HG03575 (cell line): ENCODE measurements at regions not wholly inside any gene's neighbourhood (a gene's known extent, or its start where the extent isn't known, plus 50 kb on each side); places are given as distances from the start of the nearest gene placed in this dataset.

Experiments
- ATAC-seq: cut with Tn5 transposase; IDR thresholded peaks from one replicate; pipeline ENCODE4 v1.9.1; 2021; ENCODE audit not compliant: unreplicated experiment, insufficient number of reproducible peaks, low FRiP score; ENCODE audit errors: extremely low read depth

DNA sequence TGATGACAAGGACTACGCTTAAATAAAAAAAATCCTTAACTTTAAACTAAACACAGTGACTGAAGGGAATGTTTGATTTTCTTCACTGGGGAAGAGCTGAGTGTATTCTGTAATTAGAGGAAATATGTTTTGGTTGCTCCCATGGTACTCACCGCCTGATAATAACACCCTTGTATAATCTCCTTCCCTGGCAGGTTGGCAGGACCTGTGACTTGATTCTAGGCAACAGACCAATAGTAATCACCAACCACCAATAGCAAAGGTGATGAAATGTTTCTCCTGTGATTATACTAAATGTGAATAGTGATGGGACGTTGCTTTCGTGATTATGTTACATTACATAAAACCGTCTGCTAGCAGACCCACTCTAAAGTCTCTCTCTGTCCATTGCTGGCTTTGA is 536.8 kb upstream of the CPEB2 start:
- no peak for ATAC-seq

DNA sequence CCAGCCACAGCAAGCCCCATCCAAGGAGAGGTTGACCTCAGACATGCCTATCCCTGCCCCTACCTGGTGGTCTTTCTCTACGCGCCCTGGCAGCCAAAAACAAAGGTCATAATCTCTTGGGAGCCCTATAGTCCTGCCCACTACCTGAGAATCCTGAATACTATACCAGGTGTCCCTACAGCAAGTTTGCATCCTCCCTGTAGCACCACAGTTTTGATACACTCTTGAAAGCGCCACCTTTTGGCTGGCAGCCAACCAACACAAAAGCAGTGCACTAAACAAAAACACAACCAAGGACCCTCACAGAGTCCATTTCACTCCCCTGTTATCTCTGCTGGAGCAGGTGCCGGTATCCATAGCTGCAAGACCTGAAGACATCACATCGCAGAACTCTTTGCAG is 523.8 kb upstream of the CPEB2 start:
- ATAC-seq: no peak

DNA sequence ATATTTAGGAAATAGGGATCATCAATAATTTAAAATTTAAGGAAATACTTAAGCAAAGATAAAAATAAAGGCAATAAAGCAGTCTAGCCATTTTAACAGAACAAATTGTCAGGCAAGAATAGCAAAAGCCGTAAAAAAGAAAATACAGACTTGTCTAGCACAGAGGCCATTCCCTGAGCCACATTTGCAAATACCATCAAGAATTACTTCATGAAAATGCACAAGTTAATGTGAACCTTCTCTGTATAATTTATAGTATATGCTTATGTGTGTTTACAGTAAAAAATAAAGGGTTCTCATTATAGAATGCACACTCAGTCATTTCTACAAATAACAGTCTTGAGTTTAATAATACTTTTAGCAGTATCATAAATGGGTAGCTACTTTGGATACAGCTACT is 505.9 kb upstream of the CPEB2 start:
- ATAC-seq: no peak

DNA sequence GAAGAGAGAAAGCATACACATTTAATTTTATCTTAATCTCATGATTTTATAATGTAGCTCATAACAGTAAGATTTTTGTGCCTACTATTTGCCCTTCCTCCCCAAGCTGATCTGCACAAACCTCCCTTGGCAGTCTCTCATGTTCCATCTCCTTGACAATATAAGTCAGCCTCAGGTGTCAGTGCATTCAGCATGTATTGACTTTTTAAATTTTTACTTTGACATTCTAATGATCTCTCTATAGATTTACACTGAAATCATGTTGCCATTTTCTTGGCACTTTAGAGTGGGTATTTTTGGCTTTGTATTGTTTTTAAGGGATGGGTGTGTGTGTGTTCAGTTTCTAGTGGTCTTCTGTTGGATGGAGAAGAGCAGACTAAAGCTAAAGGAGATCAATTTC is 505.3 kb upstream of the CPEB2 start:
- ATAC-seq: no peak

DNA sequence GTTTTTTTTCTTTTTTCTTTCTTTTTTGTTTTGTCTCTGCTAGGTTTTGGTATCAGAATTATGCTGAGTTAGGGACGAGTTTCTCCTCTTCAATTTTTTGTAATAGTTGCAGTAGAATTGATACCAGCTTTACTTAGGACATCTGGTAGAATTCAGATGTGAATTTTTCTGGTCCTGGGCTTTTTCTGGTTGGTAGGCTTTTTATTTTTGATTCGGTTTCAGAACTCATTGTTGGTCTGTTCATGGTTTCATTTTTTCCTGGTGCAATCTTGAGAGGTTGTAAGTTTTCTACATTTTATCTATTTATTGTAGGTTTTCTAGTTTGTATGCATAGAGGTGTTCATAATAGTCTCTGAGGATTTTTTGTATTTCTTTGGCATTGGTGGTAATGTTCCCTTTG is 498.1 kb upstream of the CPEB2 start:
- no peak for ATAC-seq

DNA sequence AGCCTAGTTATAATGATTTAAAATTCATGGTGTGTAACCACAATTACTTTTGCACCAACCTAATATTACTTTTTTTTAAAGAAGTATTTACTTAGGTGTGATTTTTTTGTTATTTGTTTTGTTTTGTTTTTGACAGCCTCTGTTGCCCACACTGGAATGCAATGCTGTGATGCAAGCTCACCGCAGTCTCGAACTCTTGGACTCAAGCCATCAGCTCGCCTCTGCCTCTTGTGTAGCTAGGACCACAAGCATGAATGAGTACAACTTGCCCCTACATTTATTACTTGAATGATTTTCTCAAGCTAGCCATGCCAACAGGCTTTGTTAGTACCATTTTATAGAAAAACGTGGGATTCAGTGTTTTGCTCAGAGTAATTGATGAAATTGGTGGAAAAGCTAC is 488.8 kb upstream of the CPEB2 start:
- no peak for ATAC-seq

DNA sequence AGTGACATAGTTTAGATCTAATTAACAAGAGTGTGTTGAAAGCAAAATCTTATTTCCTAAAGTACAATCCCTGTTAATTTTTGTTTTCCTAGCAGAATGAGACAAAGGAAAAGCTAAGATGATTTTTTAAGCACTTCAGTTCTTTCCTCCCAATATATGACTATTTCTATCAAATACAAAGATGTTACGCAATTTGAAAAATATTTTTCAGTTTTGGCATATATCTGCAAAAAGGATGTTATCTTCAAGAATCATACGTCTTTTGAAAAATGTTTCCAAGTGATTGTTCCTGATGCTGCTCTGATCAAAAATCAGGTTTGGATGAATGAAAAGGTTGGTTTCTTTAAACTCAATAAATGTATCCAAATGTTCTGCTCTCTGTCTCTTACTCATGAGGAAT is 486.7 kb upstream of the CPEB2 start:
- ATAC-seq: no peak

DNA sequence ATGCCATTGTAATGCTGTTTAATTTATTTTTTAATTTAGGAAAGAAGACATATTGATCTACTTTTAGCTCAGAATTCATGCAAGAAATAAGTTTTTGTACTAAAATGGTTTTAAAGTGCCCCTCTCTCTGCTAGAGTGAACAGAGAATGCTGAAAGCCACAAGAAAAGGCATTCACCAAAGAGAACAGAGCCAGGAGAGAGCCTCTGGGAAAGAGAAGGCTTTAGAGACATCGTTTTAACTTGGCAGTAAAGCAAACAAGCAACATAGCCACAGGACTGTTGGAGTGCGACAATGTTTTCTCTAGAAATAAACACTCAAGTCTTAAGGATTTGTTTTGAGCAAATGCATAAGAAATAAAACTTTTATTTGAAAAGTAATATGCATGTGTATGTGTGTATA is 484.1 kb upstream of the CPEB2 start:
- no peak for ATAC-seq

DNA sequence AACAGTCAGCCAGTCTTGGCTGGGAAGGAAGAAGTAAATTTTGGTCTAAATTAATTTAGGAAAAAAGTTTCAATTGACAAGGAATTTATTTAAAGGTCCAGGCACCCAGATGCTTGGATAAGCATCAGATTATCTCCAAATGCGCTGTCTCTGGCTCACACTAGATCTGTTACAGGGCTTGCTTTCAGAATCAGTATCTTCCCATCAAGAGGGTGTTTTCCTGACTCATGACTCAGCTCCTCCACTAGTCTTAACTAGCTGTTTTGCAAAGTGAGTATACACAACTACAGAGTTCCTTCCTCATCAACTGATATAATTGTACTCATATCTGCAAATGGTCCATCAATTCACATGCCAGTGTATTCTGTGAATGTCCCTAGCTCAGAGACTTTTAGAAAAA is 482.1 kb upstream of the CPEB2 start:
- ATAC-seq: no peak

DNA sequence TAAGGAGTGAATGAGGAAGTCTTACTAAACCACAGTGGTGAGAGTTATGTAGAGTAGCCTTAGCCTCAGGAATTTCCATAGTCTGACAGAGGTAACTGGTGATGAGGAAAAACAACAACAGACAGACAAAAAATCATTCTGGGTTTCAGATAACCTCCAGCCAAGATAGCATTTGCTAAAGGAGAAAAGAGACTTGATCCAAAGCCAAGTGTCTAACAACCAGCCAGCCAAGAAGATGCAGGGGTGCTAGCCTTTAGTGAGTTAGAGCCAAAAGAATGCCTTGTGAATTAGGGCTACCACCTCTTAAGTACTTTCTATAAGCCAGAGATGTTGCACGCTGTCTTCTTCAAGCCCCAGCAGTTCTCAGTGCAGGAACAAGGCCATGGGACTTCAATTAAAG is 478.0 kb upstream of the CPEB2 start:
- no peak for ATAC-seq

DNA sequence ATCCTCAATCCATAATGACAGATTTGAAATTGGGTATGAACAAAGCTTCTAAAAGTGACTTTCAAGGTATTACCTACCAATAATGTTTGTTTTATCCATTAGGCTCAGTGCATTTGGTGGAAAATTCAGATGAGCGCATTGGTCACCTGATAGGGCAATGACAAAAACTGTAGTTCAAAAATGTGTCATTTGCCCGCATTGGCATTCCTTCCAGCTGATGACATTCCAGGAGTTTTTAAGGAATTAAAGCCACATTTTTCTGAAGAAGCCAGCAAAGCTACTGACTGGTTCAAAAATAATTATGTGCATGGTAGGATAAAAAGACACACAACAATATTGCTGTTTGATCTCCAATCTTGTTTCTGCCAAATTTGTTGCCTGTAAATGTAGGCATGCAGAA is 473.4 kb upstream of the CPEB2 start:
- no peak for ATAC-seq

DNA sequence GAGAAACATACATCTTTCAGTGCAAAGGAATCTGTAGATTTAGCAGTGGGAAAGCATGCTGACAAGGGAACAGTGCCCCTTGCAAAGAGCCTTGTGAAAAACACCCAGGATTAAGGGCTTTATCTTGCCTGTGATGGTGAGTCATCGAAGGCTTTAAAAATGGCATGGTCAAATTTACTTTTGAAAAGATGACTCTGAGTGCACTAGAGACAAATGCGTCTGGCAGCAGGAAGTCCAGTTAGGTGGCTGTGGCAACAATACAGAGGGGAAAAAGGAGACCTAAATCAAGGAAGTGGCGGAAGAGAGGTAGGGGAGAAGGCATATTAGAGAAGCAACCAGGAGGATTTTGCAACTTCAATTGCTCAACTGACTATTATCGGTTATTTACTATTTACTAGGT is 472.6 kb upstream of the CPEB2 start:
- ATAC-seq: no peak

DNA sequence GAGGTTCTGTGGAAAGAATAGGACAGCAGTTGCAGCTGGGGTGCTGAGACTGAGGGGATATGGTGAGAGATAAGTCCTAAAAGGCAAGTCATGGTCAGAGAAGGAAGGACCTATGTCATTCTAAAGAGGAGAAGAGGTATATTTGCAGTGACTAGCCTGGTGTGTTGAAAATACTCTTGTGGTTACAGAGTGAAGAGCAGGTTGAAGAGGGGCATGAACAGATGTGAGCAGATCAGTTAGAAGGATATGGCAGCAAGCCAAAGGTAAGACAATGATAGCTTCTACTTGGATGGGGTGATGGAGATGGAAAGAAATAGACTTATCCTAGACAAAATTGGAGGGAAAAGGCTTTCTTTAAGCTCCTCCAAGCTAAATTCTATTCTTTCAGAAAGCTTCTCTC is 469.8 kb upstream of the CPEB2 start:
- no peak for ATAC-seq

DNA sequence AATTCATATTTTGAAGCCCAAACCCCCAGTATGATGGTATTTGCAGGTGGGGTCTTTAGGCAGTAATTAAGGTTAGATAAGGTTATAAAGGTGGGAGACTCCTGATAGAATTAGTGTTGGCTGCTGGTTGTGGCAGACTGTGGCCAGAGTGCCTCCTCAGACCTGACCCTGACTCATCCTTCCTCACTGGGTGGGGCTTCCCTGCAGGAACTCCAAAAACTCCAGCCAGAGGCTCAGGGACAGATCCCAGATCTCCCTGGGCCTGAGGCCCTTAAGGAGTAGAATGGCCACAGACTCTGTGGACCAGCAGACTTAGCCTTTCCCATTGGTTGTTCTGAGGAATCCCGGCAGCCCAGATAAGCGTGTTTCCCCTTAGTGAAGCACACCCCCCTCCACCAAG is 463.0 kb upstream of the CPEB2 start:
- ATAC-seq: no peak

DNA sequence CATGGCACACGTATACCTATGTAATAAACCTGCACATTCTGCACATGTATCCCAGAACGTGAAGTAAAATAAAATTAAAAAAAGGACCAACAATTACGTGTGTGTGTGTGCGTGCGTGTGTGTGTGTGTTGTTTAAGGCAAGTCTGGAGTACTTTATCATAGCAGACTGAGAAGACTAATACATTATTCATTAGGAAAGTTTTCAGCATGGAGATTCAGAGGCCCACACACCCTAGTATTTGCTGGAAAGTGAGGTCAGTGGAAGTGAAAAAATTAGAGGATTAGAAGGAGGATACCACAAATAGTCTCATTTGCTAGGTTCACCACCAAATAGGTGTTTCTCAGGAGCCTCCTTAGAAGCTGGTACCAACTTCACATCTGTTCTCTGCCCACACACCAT is 457.1 kb upstream of the CPEB2 start:
- ATAC-seq: no peak

DNA sequence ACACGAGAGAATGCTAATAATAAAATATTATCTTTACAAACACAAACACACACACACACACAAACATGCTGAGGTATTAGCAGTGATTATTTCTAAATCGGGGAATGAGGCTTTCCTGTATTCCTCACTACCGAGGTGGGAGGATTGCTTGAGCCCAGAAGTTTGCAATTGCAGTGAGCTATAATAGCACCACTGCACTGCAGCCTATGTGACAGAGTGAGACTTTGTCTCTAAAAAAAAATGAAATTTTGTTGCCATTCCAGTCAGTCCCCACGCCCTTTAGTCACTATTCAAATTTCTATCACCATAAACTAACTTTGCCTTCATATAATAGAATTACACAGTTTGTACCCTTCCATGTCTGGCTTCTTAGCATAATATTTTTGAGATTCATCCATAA is 456.5 kb upstream of the CPEB2 start:
- ATAC-seq: no peak

DNA sequence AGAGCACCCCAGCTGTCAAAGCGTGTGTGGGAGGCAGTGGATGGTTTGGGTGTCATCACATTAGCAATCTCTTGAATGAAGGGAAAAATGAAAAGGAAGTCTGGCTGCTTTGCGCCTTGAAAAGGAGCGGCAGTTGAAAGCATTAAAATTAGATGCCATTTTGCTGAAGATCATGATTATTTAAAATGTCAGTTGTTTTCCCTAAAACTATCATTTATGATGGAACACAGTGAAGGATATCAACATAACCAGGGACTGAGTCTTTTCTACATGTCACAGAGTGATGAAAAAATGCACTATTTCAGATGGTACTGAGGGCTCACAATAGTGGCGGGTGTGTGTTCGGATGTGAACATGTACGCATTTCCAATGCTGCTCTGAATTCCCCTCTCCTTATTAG is 450.2 kb upstream of the CPEB2 start:
- ATAC-seq: no peak

DNA sequence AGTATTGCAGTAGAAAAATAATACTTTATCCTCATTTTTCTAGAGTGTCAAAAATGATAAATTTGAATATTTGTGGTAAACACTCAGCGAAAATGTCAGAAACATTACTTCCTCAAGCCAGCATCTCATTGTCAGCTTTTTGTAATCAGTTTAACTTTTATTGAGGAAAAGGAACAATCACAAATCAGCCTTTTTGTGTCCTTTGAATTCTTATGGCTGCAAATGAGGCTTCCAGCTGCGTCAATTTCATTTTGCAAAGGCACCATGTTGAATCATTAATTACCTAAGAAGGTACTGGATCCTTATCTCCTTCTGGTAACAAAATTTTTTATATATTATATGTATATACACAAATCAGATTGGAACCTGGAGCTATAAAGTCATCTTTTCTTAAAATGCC is 442.6 kb upstream of the CPEB2 start:
- no peak for ATAC-seq

DNA sequence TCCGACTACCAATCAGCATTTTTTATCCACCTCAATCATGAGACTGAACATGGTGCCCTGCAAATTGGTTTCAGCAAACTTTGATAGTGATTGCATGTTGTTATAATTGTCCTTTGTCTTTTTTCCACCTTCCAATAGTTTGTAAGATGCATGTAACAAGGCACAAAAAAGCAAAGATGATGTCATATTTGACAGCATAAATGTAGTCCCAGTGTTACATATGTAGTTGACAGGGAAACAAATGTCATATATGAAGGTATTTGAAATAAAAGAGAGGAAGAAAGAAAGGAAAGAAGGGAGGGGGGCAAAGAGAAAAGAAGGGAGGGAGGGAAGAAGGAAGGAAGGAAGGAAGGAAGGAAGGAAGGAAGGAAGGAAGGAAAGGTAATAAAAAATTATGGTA is 441.7 kb upstream of the CPEB2 start:
- no peak for ATAC-seq

DNA sequence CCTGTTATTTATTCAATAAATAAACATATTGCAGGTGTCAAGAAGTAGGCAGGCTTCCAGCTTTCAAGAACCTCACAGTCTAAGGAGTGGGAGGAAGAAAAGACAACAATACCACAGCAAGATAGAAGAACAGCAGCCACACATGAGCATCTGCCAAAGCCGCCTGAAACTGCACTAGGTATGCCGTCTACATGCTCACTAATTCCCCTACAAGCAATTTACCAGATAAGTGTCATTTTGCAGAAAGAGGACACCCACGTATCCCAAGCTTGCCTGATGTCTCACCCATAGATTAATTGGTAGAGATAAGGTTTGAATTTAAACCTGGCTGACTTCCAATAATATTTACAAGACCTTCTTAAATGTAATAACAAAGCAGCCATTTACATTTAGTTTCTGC is 439.4 kb upstream of the CPEB2 start:
- no peak for ATAC-seq

DNA sequence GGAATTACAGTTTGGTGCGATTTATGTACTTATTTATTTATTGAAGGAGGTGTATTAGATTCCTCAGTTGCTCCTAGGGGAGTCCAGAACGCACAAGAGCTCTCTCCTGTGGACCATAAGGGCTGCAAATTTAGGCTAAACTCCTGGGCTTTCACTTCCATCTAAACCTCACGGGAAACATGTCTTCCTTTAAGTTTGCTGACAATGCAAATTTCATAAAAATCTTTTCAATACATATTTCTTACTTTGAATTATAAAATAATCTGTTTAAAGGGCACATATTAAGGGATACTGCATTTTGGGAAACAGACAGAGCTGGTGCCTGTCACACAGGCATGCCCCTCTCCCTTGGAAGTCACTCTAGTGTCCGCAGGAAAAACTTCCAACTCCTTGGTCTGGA is 438.0 kb upstream of the CPEB2 start:
- ATAC-seq: no peak

DNA sequence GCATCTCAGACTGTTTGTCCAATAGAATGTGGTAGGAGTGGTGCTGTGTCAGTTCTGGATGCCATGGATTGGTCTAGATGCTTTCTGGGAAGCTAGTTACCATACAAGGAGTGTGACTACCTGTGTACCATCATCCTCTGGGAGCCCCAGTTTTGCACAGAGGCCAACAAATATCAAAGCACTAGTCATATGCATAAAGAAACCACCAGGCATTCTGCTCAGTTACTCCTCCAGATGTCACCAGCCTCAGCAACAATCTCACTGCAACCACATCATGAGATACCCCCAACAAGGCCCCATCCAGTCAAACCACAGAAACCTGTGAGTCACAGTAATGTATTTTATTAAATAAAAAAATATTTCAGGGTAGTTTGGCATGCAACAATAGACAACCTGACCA is 435.8 kb upstream of the CPEB2 start:
- no peak for ATAC-seq
